ENCODE measurements at regions not wholly inside any gene's neighbourhood (a gene's known extent, or its start where the extent isn't known, plus 50 kb on each side); places are given as distances from the start of the nearest gene placed in this dataset.

DNA sequence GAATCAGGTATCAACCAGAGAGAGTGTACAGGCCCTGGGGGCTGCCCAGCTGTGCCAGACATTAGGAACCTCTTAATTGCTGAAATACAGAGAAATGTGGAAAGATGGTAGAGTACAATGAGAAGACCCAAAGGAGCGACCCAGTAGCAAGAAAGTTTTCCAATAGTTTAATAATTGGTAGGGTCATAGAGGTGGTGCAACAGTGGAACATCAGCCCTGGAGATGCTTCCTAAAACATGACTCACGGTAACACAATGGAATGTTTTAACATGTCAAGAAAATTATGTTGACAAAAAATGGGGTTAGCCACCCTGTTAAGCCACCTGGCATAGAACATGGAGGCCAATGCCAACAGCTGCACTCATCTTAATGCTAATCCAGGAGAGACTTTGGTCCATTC is 284.1 kb downstream of the ELAVL2 start:
- no peak overlapping the region for H3K27ac ChIP-seq
- no peak for DNase-seq
- H3K9me3 ChIP-seq = peaks cover 0 to 4% (median 0%) of the 10 kb centered on the region in 11 donors
- TF ChIP-seq, protein P1, sequence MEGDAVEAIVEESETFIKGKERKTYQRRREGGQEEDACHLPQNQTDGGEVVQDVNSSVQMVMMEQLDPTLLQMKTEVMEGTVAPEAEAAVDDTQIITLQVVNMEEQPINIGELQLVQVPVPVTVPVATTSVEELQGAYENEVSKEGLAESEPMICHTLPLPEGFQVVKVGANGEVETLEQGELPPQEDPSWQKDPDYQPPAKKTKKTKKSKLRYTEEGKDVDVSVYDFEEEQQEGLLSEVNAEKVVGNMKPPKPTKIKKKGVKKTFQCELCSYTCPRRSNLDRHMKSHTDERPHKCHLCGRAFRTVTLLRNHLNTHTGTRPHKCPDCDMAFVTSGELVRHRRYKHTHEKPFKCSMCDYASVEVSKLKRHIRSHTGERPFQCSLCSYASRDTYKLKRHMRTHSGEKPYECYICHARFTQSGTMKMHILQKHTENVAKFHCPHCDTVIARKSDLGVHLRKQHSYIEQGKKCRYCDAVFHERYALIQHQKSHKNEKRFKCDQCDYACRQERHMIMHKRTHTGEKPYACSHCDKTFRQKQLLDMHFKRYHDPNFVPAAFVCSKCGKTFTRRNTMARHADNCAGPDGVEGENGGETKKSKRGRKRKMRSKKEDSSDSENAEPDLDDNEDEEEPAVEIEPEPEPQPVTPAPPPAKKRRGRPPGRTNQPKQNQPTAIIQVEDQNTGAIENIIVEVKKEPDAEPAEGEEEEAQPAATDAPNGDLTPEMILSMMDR (IDR thresholded peaks at IDR 0.05) = no peak
- intact Hi-C loops (cut with DNase I) = no loop called here
- peaks cover 0 to 9% (median 3%) of the 10 kb centered on the region in 9 donors for H3K4me1 ChIP-seq
- H3K4me3 ChIP-seq = no peak overlapping the region
- WGBS, 2 donors = 93 to 94% methylated on average over 2 of the region's 2 CpGs
- peaks cover 0 to 5% (median 0%) of the 10 kb centered on the region in 7 donors for H3K27me3 ChIP-seq
- no peak for ATAC-seq
- no peaks in the 10 kb centered on the region for H3K36me3 ChIP-seq

DNA sequence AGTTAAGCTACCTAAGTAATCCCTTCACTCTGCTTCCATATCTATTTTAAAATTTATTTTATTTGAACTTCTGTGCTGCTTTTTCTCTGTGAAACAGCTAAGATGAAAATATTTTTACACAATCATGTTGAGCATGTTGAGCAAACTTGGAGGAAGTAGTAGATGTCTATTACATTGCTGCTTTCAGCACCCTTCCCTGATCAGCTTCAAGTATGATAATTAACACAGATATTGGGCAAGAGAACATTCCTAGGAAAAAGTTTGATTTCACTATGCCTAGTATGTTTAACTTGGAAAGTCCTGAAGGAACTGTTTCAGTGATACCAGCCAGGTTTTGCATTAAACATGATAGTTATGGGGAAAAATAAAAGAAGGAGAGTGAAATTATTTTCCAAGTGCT is 283.6 kb downstream of the ELAVL2 start:
- intact Hi-C loops (cut with DNase I) = no loop called here
- DNase-seq (no peak), ATAC-seq (no peak)
- Histone ChIP-seq H3K4me3 (no peak overlapping the region), H3K4me1 (peaks cover 0 to 4% (median 0%) of the 10 kb centered on the region in 9 donors), H3K9me3 (peaks cover 0 to 4% (median 0%) of the 10 kb centered on the region in 11 donors), H3K36me3 (no peaks in the 10 kb centered on the region), H3K27me3 (peaks cover 0 to 2% (median 0%) of the 10 kb centered on the region in 7 donors), H3K27ac (no peak overlapping the region)
- TF ChIP-seq, protein P1 (IDR thresholded peaks at IDR 0.05) = no peak

GRCh38 chr9:23542927-23543326 is 283.1 kb downstream of the ELAVL2 start:
- Histone ChIP-seq H3K4me1 (no peaks in the 10 kb centered on the region), H3K36me3 (no peaks in the 10 kb centered on the region), H3K27me3 (no peaks in the 10 kb centered on the region), H3K27ac (no peak overlapping the region), H3K4me3 (no peak overlapping the region), H3K9me3 (peaks cover 0 to 4% (median 0%) of the 10 kb centered on the region in 11 donors)
- TF ChIP-seq, protein P1 (IDR thresholded peaks at IDR 0.05) = no peak
- ATAC-seq (no peak), DNase-seq (no peak)
- intact Hi-C loops (cut with DNase I) = no loop called here
- WGBS, 2 donors = 44 to 68% methylated on average over 1 of the region's 1 CpG

GRCh38 chr9:23543419-23543818 is 282.6 kb downstream of the ELAVL2 start:
- H3K4me1 ChIP-seq = no peaks in the 10 kb centered on the region
- H3K27ac ChIP-seq = no peak overlapping the region
- DNase-seq (no peak), ATAC-seq (peak in 1 of 8 donors; percentile 22)
- 50 to 58% methylated on average over 3 of the region's 3 CpGs for WGBS, 2 donors
- no peaks in the 10 kb centered on the region for H3K27me3 ChIP-seq
- no peak overlapping the region for H3K4me3 ChIP-seq
- no peaks in the 10 kb centered on the region for H3K36me3 ChIP-seq
- H3K9me3 ChIP-seq = peaks cover 0 to 4% (median 0%) of the 10 kb centered on the region in 11 donors
- intact Hi-C loops (cut with DNase I) = no loop called here
- TF ChIP-seq, protein P1 (IDR thresholded peaks at IDR 0.05) = no peak

Data from heart right ventricle (tissue), 16 donors.